NB4 (cell line): ENCODE measurements at regions not wholly inside any gene's neighbourhood (a gene's known extent, or its start where the extent isn't known, plus 50 kb on each side); places are given as distances from the start of the nearest gene placed in this dataset.

Experiments used
- CTCF ChIP-seq: IDR thresholded peaks from one replicate; pipeline ENCODE4 v1.5.1; 2012; ENCODE audit warnings: low read depth, low read length
- POLR2A ChIP-seq: IDR thresholded peaks from 2 replicates; pipeline ENCODE4 v1.6.1; 2011; ENCODE audit warnings: mild to moderate bottlenecking; ENCODE audit not compliant: insufficient read length; ENCODE audit errors: extremely low read depth

GRCh38 chr6:133681891-133682290 is 207.0 kb upstream of the TCF21 start:
- TF ChIP-seq CTCF (no peak), POLR2A (no peak)
